Mammary epithelial cell (primary cell): ENCODE measurements at regions not wholly inside any gene's neighbourhood (a gene's known extent, or its start where the extent isn't known, plus 50 kb on each side); places are given as distances from the start of the nearest gene placed in this dataset.

ENCODE experiments used
- EZH2 ChIP-seq: IDR thresholded peaks from 2 replicates; pipeline ENCODE4 v1.6.1; 2012; ENCODE audit warnings: low read length, inconsistent platforms, borderline replicate concordance
- TF ChIP-seq, protein P1 (sequence below), 2 donors: IDR thresholded peaks in 1 of 2; conservative IDR thresholded peaks in 1 of 2; 2 replicates each; pipeline ENCODE4 v1.5.1; 2011 to 2012; ENCODE audit warnings: inconsistent platforms in 2 of 2, low read length in 2 of 2, mild to moderate bottlenecking in 2 of 2, control low read depth in 1 of 2, low read depth in 1 of 2; ENCODE audit not compliant: insufficient read depth in 1 of 2; ENCODE audit errors: extremely low read depth in 1 of 2

DNA sequence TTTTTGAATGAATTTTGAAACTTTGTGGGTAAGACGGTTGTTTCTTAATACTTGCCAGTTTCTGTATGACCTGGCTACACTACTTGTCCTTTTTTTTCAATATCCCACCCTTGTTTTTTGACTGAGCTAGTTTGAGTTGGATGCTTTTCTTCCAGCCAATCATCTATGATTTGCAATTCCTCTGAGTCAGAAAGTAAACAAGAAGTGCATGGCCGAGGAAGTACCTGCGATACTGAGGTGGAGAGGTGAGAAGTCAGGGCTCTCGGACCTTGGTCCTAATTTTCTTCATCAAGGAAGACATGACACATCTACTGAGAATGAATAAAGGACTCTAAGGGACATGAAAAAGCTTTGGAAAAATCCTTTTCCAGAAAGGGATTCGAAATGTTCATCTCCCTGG is 185.7 kb downstream of the LINC00237 start:
- TF ChIP-seq, protein P1, sequence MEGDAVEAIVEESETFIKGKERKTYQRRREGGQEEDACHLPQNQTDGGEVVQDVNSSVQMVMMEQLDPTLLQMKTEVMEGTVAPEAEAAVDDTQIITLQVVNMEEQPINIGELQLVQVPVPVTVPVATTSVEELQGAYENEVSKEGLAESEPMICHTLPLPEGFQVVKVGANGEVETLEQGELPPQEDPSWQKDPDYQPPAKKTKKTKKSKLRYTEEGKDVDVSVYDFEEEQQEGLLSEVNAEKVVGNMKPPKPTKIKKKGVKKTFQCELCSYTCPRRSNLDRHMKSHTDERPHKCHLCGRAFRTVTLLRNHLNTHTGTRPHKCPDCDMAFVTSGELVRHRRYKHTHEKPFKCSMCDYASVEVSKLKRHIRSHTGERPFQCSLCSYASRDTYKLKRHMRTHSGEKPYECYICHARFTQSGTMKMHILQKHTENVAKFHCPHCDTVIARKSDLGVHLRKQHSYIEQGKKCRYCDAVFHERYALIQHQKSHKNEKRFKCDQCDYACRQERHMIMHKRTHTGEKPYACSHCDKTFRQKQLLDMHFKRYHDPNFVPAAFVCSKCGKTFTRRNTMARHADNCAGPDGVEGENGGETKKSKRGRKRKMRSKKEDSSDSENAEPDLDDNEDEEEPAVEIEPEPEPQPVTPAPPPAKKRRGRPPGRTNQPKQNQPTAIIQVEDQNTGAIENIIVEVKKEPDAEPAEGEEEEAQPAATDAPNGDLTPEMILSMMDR (conservative IDR thresholded peaks at IDR 0.05 in 1 of 2, IDR thresholded peaks at IDR 0.05 in 1 of 2; ENCODE audit: extremely low read depth in 1 of 2, insufficient read depth in 1 of 2, low read depth in 1 of 2, low read length in 2 of 2), result no peak
- TF ChIP-seq EZH2, result no peak
